Esophagus squamous epithelium (tissue), 5 donors: ENCODE measurements at regions not wholly inside any gene's neighbourhood (a gene's known extent, or its start where the extent isn't known, plus 50 kb on each side); places are given as distances from the start of the nearest gene placed in this dataset.

Source experiments
- DNase-seq: peaks from one replicate; lab custom pipeline; 2025; lab: John Stamatoyannopoulos, UW
- H3K27ac ChIP-seq, 4 donors: fragments of 200-600 bp; sonication (generic); one replicate each; pipeline ENCODE4 v1.5.1; 2016 to 2019; ENCODE audit warnings: mild to moderate bottlenecking in 1 of 4
- H3K27me3 ChIP-seq, 4 donors: fragments of 200-600 bp; sonication (generic); 1 replicate in 3 of 4; 2 replicates in 1 of 4; pipeline versions ENCODE4 v1.5.1 to v1.6.0; 2017 to 2021; ENCODE audit warnings: antibody characterized with exemption in 1 of 4
- H3K36me3 ChIP-seq, 3 donors: fragments of 200-600 bp; sonication (generic); one replicate each; pipeline ENCODE4 v1.5.1; 2016 to 2019
- H3K4me1 ChIP-seq, 3 donors: fragments of 200-600 bp; sonication (generic); one replicate each; pipeline ENCODE4 v1.5.1; 2017 to 2019
- H3K4me3 ChIP-seq, 4 donors: fragments of 200-600 bp; sonication (generic); 1 replicate in 3 of 4; 2 replicates in 1 of 4; pipeline ENCODE4 v1.5.1; 2016 to 2019; ENCODE audit warnings: mild to moderate bottlenecking in 2 of 4, moderate library complexity in 1 of 4
- H3K9me3 ChIP-seq, 3 donors: fragments of 200-600 bp; sonication (generic); one replicate each; pipeline ENCODE4 v1.5.1; 2016 to 2019
- POLR2A ChIP-seq, 4 donors: fragments of 450-650 bp; IDR thresholded peaks; one replicate each; pipeline ENCODE4 v1.6.1; 2017; ENCODE audit warnings: antibody characterized with exemption in 4 of 4, mild to moderate bottlenecking in 4 of 4, moderate library complexity in 3 of 4
- whole genome bisulfite sequencing, 2 donors: methylation state at CpG; one replicate each; pipeline ENCODE4 v1.1.5; 2018; 5-methylcytosine and 5-hydroxymethylcytosine counted together
- intact Hi-C: fragments of 100-400 bp; cut with DNase I; formaldehyde crosslinking; loops from one replicate; pipeline ENCODE4 v1.15.0; 2022
- TF ChIP-seq, protein P1 (sequence below), 6 experiments: fragments of 450-650 bp in 4 of 6; fragments of 200-600 bp in 2 of 6; sonication (generic) in 2 of 6; IDR thresholded peaks; one replicate each; pipeline ENCODE4 v1.5.1; 2016 to 2019; ENCODE audit warnings: antibody characterized with exemption in 6 of 6, mild to moderate bottlenecking in 4 of 6, moderate library complexity in 4 of 6
- donor health status: DM: yes; HTN: yes; CAD: no.

DNA sequence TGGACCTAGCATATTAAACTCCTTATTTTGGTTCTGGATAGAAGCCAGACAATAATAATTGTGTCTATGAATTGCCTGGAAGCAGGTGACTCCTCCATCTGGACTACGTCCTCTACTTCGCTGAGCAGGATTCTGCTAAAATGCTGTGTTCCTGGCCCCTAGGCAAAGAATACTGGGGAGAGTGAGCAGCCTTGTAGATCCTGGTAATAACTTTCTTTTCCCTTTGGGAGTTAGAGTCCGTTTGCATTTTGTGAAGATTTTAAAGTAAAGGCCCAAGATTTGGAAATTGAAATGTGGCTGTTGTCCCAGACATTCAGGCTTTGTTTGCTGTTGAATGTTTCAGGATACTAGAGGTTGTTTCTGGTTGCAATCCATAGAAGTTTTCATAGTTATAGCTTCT, 511.9 kb upstream of the KLF12 start:
- Histone ChIP-seq H3K4me1 (no peaks in the 10 kb centered on the region), H3K27ac (no peak overlapping the region), H3K27me3 (no peaks in the 10 kb centered on the region), H3K4me3 (no peak overlapping the region), H3K36me3 (no peaks in the 10 kb centered on the region), H3K9me3 (no peaks in the 10 kb centered on the region)
- intact Hi-C loops: no loop called here
- TF ChIP-seq, protein P1, sequence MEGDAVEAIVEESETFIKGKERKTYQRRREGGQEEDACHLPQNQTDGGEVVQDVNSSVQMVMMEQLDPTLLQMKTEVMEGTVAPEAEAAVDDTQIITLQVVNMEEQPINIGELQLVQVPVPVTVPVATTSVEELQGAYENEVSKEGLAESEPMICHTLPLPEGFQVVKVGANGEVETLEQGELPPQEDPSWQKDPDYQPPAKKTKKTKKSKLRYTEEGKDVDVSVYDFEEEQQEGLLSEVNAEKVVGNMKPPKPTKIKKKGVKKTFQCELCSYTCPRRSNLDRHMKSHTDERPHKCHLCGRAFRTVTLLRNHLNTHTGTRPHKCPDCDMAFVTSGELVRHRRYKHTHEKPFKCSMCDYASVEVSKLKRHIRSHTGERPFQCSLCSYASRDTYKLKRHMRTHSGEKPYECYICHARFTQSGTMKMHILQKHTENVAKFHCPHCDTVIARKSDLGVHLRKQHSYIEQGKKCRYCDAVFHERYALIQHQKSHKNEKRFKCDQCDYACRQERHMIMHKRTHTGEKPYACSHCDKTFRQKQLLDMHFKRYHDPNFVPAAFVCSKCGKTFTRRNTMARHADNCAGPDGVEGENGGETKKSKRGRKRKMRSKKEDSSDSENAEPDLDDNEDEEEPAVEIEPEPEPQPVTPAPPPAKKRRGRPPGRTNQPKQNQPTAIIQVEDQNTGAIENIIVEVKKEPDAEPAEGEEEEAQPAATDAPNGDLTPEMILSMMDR (IDR thresholded peaks at IDR 0.05): no peak
- no peak for TF ChIP-seq POLR2A (IDR thresholded peaks at IDR 0.05)
- WGBS, 2 donors: 65 to 78% methylated on average over 3 of the region's 3 CpGs
- no peak for DNase-seq

DNA sequence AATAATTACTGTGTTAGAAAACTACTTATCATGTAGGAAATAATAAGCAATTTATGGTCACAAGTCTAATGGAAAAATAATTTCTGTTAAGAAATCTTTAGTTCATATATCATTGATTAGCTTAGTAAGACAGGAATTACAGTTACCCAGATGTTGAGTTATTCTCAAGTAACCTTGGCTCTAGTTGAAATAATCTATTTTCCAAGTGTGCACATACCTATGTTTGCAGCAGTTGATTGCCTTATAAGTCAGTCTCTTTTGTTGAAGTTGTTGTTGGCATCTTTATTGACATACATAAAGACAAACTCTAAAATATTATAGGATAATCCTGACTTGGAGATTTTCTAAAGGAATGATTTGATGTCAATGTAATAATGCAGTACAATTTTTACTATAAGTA, 511.4 kb upstream of the KLF12 start:
- no peak for DNase-seq
- Histone ChIP-seq H3K27ac (no peak overlapping the region), H3K27me3 (no peaks in the 10 kb centered on the region), H3K4me3 (no peak overlapping the region), H3K36me3 (no peaks in the 10 kb centered on the region), H3K9me3 (no peaks in the 10 kb centered on the region), H3K4me1 (no peaks in the 10 kb centered on the region)
- intact Hi-C loops: no loop called here
- TF ChIP-seq, protein P1 (IDR thresholded peaks at IDR 0.05): no peak
- no peak for TF ChIP-seq POLR2A (IDR thresholded peaks at IDR 0.05)

DNA sequence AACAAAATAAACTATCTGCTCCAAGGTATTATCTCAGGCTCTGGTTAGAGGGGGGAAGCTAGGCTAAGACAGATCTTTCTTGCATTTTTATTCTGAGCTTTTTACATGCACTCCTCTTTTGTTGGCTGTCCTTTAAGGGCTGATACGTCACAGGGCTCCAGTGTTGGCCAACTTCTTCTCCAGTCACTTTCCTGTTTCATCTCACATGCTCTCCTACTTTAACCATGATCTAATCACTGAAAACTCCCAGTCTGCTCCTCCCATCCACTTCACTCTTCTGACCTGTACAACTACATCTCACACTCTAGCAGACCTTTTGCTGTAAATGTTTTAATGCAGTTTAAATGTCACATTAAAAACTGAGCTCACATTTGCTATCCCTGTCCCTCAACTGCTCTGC, 510.0 kb upstream of the KLF12 start:
- no peak for DNase-seq
- Histone ChIP-seq H3K27me3 (no peaks in the 10 kb centered on the region), H3K9me3 (no peaks in the 10 kb centered on the region), H3K36me3 (no peaks in the 10 kb centered on the region), H3K27ac (no peak overlapping the region), H3K4me3 (no peak overlapping the region), H3K4me1 (no peaks in the 10 kb centered on the region)
- intact Hi-C loops: no loop called here
- TF ChIP-seq, protein P1 (IDR thresholded peaks at IDR 0.05): no peak
- no peak for TF ChIP-seq POLR2A (IDR thresholded peaks at IDR 0.05)
- 58 to 74% methylated on average over 1 of the region's 1 CpG for WGBS, 2 donors

DNA sequence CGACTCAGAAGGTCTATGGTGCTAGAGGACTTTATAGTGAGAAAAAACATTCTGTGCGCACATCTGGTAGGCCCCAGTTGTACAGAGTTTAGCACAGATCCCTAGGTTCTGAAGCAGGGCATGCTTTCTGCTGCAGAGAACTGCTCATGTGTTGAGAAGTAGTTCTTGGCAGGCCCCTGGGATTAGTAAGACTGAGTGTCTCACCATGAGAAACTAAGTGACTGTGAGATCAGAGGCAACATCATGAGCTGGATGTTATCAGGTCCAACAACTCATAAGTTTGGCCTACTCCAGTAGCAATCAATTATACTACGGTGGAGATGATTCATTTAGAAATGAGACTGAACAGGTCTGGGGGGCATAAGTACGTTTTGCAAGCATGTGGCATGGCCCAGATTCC, 507.4 kb upstream of the KLF12 start:
- Histone ChIP-seq H3K4me1 (no peaks in the 10 kb centered on the region), H3K36me3 (no peaks in the 10 kb centered on the region), H3K9me3 (no peaks in the 10 kb centered on the region), H3K4me3 (no peak overlapping the region), H3K27ac (no peak overlapping the region), H3K27me3 (no peaks in the 10 kb centered on the region)
- 65 to 78% methylated on average over 3 to 4 of the region's 4 CpGs for WGBS, 2 donors
- intact Hi-C loops: no loop called here
- TF ChIP-seq, protein P1 (IDR thresholded peaks at IDR 0.05): no peak
- TF ChIP-seq POLR2A (IDR thresholded peaks at IDR 0.05): no peak
- DNase-seq: no peak

DNA sequence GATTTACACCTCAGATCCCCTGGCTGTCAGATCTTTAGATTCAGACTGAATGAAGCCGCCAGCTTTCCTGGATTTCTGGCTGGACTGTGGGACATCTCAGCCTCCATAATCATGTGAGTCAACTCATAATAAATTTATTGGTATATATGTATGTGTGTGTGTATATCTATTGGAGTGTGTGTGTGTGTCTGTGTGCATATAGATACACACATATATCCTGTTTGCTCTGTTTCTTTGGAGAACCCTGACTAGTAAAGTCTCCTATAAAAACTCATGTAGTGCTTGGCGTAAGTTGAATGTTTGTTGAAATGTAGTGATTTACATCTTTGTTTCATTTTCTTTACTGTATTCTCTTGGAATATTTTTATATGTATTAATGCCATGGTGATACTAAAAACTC, 499.5 kb upstream of the KLF12 start:
- DNase-seq: no peak
- Histone ChIP-seq H3K27ac (no peak overlapping the region), H3K27me3 (no peaks in the 10 kb centered on the region), H3K4me3 (no peak overlapping the region), H3K4me1 (no peaks in the 10 kb centered on the region), H3K9me3 (no peaks in the 10 kb centered on the region), H3K36me3 (no peaks in the 10 kb centered on the region)
- TF ChIP-seq, protein P1 (IDR thresholded peaks at IDR 0.05): no peak
- 73 to 97% methylated on average over 2 of the region's 2 CpGs for WGBS, 2 donors
- intact Hi-C loops: no loop called here
